ENCODE measurements at regions not wholly inside any gene's neighbourhood (a gene's known extent, or its start where the extent isn't known, plus 50 kb on each side); places are given as distances from the start of the nearest gene placed in this dataset.

GRCh38 chr9:80320916-80321315 is 749.2 kb downstream of the TLE4 start:
- TF ChIP-seq CTCF (IDR thresholded peaks at IDR 0.05), result no peak
- H3K4me1 Mint-ChIP-seq (ENCODE audit: low read depth), result peaks cover 21% of the 10 kb centered on the region
- peak overlapping the region; percentile 50 for H3K27ac Mint-ChIP-seq (ENCODE audit: unreplicated experiment)
- H3K4me3 Mint-ChIP-seq (ENCODE audit: unreplicated experiment), result no peak overlapping the region
- DNase-seq (ENCODE audit: low spot score), result no peak
- no peaks in the 10 kb centered on the region for H3K27me3 Mint-ChIP-seq (ENCODE audit: low read depth)
- no peaks in the 10 kb centered on the region for H3K36me3 Mint-ChIP-seq (ENCODE audit: low read depth)
- no peaks in the 10 kb centered on the region for H3K9me3 Mint-ChIP-seq (ENCODE audit: low read depth)

- no peaks in the 10 kb centered on the region for H3K9me3 Mint-ChIP-seq (ENCODE audit: low read depth)
- H3K36me3 Mint-ChIP-seq (ENCODE audit: low read depth), result no peaks in the 10 kb centered on the region
- H3K4me3 Mint-ChIP-seq (ENCODE audit: unreplicated experiment), result no peak overlapping the region
- H3K4me1 Mint-ChIP-seq (ENCODE audit: low read depth), result peaks cover 18% of the 10 kb centered on the region
- no peaks in the 10 kb centered on the region for H3K27me3 Mint-ChIP-seq (ENCODE audit: low read depth)
- peak overlapping the region; percentile 50 for H3K27ac Mint-ChIP-seq (ENCODE audit: unreplicated experiment)
- DNase-seq (ENCODE audit: low spot score), result no peak
- TF ChIP-seq CTCF (IDR thresholded peaks at IDR 0.05), result no peak
Observed at GRCh38 chr9:80320480-80320879, 748.7 kb downstream of the TLE4 start.

GRCh38 chr9:80305136-80305535 is 733.4 kb downstream of the TLE4 start:
- DNase-seq (ENCODE audit: low spot score), result no peak
- peaks cover 3% of the 10 kb centered on the region for H3K4me1 Mint-ChIP-seq (ENCODE audit: low read depth)
- H3K36me3 Mint-ChIP-seq (ENCODE audit: low read depth), result no peaks in the 10 kb centered on the region
- H3K9me3 Mint-ChIP-seq (ENCODE audit: low read depth), result no peaks in the 10 kb centered on the region
- no peak overlapping the region for H3K4me3 Mint-ChIP-seq (ENCODE audit: unreplicated experiment)
- H3K27ac Mint-ChIP-seq (ENCODE audit: unreplicated experiment), result no peak overlapping the region
- H3K27me3 Mint-ChIP-seq (ENCODE audit: low read depth), result no peaks in the 10 kb centered on the region
- no peak for TF ChIP-seq CTCF (IDR thresholded peaks at IDR 0.05)

- TF ChIP-seq CTCF (IDR thresholded peaks at IDR 0.05), result no peak
- Mint-ChIP-seq H3K27ac (ENCODE audit: unreplicated experiment) (no peak overlapping the region), H3K4me3 (ENCODE audit: unreplicated experiment) (no peak overlapping the region), H3K36me3 (ENCODE audit: low read depth) (peaks cover 2% of the 10 kb centered on the region), H3K4me1 (ENCODE audit: low read depth) (peaks cover 6% of the 10 kb centered on the region), H3K27me3 (ENCODE audit: low read depth) (no peaks in the 10 kb centered on the region), H3K9me3 (ENCODE audit: low read depth) (peaks cover 20% of the 10 kb centered on the region)
- DNase-seq (ENCODE audit: low spot score), result no peak
Observed at GRCh38 chr9:80294955-80295354, 723.2 kb downstream of the TLE4 start.

GRCh38 chr9:80294318-80294717 is 722.6 kb downstream of the TLE4 start:
- TF ChIP-seq CTCF (IDR thresholded peaks at IDR 0.05), result no peak
- peaks cover 2% of the 10 kb centered on the region for H3K36me3 Mint-ChIP-seq (ENCODE audit: low read depth)
- no peak overlapping the region for H3K27ac Mint-ChIP-seq (ENCODE audit: unreplicated experiment)
- no peak for DNase-seq (ENCODE audit: low spot score)
- H3K27me3 Mint-ChIP-seq (ENCODE audit: low read depth), result no peaks in the 10 kb centered on the region
- no peak overlapping the region for H3K4me3 Mint-ChIP-seq (ENCODE audit: unreplicated experiment)
- H3K9me3 Mint-ChIP-seq (ENCODE audit: low read depth), result peaks cover 22% of the 10 kb centered on the region
- H3K4me1 Mint-ChIP-seq (ENCODE audit: low read depth), result peaks cover 6% of the 10 kb centered on the region

Measured in chondrocyte (in vitro differentiated cells).